ENCODE measurements at regions not wholly inside any gene's neighbourhood (a gene's known extent, or its start where the extent isn't known, plus 50 kb on each side); places are given as distances from the start of the nearest gene placed in this dataset.

DNA sequence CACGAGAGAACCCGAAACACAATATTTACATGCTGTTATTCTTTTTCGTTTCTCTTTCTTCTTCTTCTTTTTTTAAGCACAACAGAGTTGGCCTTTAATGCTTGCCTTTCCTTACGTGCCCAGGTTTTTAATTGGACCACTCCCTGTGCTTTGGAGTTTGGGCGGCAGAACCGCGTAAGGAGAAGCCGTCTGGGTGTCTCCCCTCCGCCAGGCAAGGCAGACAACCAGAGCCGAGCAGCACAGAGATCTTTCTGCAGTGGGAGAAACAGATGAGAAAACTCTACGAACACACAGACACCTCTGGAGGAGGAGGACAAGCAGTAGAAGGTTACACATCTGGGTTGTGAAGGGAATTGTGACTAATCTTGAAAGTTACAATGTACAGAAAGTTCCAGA is 150.0 kb upstream of the UBL3 start:
- peaks cover 10% of the 10 kb centered on the region for H3K4me1 ChIP-seq (ENCODE audit: control insufficient read depth, extremely low read depth, insufficient read depth, low read length)
- no peaks in the 10 kb centered on the region for H3K9me3 ChIP-seq (ENCODE audit: control insufficient read depth, insufficient read depth, low read depth, low read length)
- no peak overlapping the region for H3K9ac ChIP-seq (ENCODE audit: insufficient read depth, low read length)
- no peaks in the 10 kb centered on the region for H3K79me2 ChIP-seq (ENCODE audit: control insufficient read depth, insufficient read depth, low read length)
- H3K27me3 ChIP-seq (ENCODE audit: control insufficient read depth, insufficient read depth, low read length), result no peaks in the 10 kb centered on the region
- H3K36me3 ChIP-seq (ENCODE audit: control insufficient read depth, insufficient read depth, low read length), result no peaks in the 10 kb centered on the region
- no peak overlapping the region for H3K4me2 ChIP-seq (ENCODE audit: extremely low read depth, insufficient read depth, low read length)
- H2AFZ ChIP-seq (ENCODE audit: low read length), result no peak overlapping the region
- no peak for TF ChIP-seq EZH2 (IDR thresholded peaks at IDR 0.05; ENCODE audit: low read length, missing control alignments)
- TF ChIP-seq, protein P1, sequence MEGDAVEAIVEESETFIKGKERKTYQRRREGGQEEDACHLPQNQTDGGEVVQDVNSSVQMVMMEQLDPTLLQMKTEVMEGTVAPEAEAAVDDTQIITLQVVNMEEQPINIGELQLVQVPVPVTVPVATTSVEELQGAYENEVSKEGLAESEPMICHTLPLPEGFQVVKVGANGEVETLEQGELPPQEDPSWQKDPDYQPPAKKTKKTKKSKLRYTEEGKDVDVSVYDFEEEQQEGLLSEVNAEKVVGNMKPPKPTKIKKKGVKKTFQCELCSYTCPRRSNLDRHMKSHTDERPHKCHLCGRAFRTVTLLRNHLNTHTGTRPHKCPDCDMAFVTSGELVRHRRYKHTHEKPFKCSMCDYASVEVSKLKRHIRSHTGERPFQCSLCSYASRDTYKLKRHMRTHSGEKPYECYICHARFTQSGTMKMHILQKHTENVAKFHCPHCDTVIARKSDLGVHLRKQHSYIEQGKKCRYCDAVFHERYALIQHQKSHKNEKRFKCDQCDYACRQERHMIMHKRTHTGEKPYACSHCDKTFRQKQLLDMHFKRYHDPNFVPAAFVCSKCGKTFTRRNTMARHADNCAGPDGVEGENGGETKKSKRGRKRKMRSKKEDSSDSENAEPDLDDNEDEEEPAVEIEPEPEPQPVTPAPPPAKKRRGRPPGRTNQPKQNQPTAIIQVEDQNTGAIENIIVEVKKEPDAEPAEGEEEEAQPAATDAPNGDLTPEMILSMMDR (conservative IDR thresholded peaks at IDR 0.05 in 1 of 2, IDR thresholded peaks at IDR 0.05 in 1 of 2; ENCODE audit: low read depth in 1 of 2, low read length in 2 of 2), result no peak
- H4K20me1 ChIP-seq (ENCODE audit: control insufficient read depth, extremely low read depth, insufficient read depth, low read length), result no peaks in the 10 kb centered on the region
- no peak for DNase-seq (ENCODE audit: low read depth in 2 of 2)
- H3K27ac ChIP-seq (ENCODE audit: insufficient read depth, low read length), result no peak overlapping the region
- H3K4me3 ChIP-seq (replicated peaks in 1 of 4; ENCODE audit: control extremely low read depth in 1 of 4, insufficient read depth in 1 of 4, low read depth in 3 of 4, low read length in 4 of 4), result no peak overlapping the region

DNA sequence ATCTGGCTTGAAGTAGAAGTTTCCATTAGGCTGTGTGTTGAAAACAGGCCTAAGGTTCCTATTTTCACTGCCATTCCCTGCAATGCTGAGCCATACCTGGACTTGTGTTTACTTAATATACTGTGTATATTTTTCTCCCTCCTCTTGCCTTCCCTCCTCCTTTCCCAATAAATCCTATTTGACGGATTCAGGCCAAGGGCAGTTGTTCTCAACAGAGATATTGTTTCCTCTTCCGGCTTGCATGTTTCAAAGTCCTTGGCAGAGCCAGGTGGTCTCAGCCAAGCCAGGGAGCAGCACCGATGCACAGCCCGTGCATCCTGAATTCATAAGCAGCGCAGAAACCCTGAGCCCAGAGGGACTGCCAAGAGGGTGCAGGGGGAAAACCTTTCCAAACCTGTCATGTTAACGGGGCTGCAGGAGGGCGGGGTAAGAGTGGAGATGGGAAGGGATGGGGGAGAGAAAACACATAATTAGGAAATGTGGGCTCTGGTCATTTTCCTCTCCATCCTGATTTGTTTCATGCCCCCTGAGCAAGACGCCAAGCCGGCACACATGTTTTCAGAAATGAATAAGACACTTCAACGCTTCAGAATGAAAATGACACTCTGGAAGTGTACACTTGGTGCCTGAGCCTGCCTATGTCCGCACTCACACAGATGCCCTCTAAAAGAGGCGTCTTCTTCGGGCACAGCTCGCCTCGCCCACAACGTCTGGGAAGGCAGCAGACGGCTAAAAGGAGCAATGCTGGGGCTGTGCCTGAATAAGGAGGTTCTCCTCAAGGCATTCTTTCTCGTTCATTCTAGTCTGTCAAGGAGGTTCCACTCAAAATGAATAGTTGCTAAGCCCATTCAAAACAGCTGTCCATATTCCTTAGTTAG is 149.3 kb upstream of the UBL3 start:
- Histone ChIP-seq H3K79me2 (ENCODE audit: control insufficient read depth, insufficient read depth, low read length) (no peaks in the 10 kb centered on the region), H3K36me3 (ENCODE audit: control insufficient read depth, insufficient read depth, low read length) (no peaks in the 10 kb centered on the region), H3K9ac (ENCODE audit: insufficient read depth, low read length) (no peak overlapping the region), H3K27me3 (ENCODE audit: control insufficient read depth, insufficient read depth, low read length) (no peaks in the 10 kb centered on the region), H3K4me2 (ENCODE audit: extremely low read depth, insufficient read depth, low read length) (no peak overlapping the region), H3K4me3 (replicated peaks in 1 of 4; ENCODE audit: control extremely low read depth in 1 of 4, insufficient read depth in 1 of 4, low read depth in 3 of 4, low read length in 4 of 4) (no peak overlapping the region), H2AFZ (ENCODE audit: low read length) (no peak overlapping the region), H3K27ac (ENCODE audit: insufficient read depth, low read length) (no peak overlapping the region), H3K9me3 (ENCODE audit: control insufficient read depth, insufficient read depth, low read depth, low read length) (no peaks in the 10 kb centered on the region), H4K20me1 (ENCODE audit: control insufficient read depth, extremely low read depth, insufficient read depth, low read length) (no peaks in the 10 kb centered on the region), H3K4me1 (ENCODE audit: control insufficient read depth, extremely low read depth, insufficient read depth, low read length) (peaks cover 13% of the 10 kb centered on the region)
- TF ChIP-seq EZH2 (IDR thresholded peaks at IDR 0.05; ENCODE audit: low read length, missing control alignments), result no peak
- TF ChIP-seq, protein P1 (conservative IDR thresholded peaks at IDR 0.05 in 1 of 2, IDR thresholded peaks at IDR 0.05 in 1 of 2; ENCODE audit: low read depth in 1 of 2, low read length in 2 of 2), result no peak
- no peak for DNase-seq (ENCODE audit: low read depth in 2 of 2)

DNA sequence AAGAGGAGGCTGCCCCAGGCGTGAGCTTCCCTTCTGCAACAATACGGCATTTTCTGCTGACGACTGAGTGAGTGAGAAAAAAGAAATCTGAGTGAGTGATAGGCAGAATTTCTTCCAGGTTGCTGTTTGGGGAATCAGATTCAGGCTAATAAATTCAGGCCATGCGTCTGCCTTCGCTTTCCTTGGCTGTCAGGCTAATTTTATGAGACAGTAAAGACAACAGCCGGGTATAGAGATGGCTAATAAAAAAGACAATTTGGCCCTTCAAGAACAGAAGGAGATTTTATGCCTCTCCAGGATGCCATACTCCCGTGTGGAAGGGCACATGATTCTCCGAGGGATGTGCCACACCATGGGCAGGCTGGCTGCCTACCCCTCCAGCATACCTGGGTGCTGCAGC is 145.9 kb upstream of the UBL3 start:
- H3K27me3 ChIP-seq (ENCODE audit: control insufficient read depth, insufficient read depth, low read length), result no peaks in the 10 kb centered on the region
- H4K20me1 ChIP-seq (ENCODE audit: control insufficient read depth, extremely low read depth, insufficient read depth, low read length), result no peaks in the 10 kb centered on the region
- H3K4me1 ChIP-seq (ENCODE audit: control insufficient read depth, extremely low read depth, insufficient read depth, low read length), result peaks cover 20% of the 10 kb centered on the region
- H3K27ac ChIP-seq (ENCODE audit: insufficient read depth, low read length), result no peak overlapping the region
- no peaks in the 10 kb centered on the region for H3K36me3 ChIP-seq (ENCODE audit: control insufficient read depth, insufficient read depth, low read length)
- no peak overlapping the region for H3K4me2 ChIP-seq (ENCODE audit: extremely low read depth, insufficient read depth, low read length)
- no peaks in the 10 kb centered on the region for H3K9me3 ChIP-seq (ENCODE audit: control insufficient read depth, insufficient read depth, low read depth, low read length)
- H3K4me3 ChIP-seq (replicated peaks in 1 of 4; ENCODE audit: control extremely low read depth in 1 of 4, insufficient read depth in 1 of 4, low read depth in 3 of 4, low read length in 4 of 4), result no peak overlapping the region
- DNase-seq (ENCODE audit: low read depth in 2 of 2), result no peak
- no peak overlapping the region for H2AFZ ChIP-seq (ENCODE audit: low read length)
- no peak overlapping the region for H3K9ac ChIP-seq (ENCODE audit: insufficient read depth, low read length)
- no peaks in the 10 kb centered on the region for H3K79me2 ChIP-seq (ENCODE audit: control insufficient read depth, insufficient read depth, low read length)
- TF ChIP-seq EZH2 (IDR thresholded peaks at IDR 0.05; ENCODE audit: low read length, missing control alignments), result no peak
- TF ChIP-seq, protein P1 (conservative IDR thresholded peaks at IDR 0.05 in 1 of 2, IDR thresholded peaks at IDR 0.05 in 1 of 2; ENCODE audit: low read depth in 1 of 2, low read length in 2 of 2), result no peak

All from fibroblast of lung (primary cell).